ENCODE measurements at regions not wholly inside any gene's neighbourhood (a gene's known extent, or its start where the extent isn't known, plus 50 kb on each side); places are given as distances from the start of the nearest gene placed in this dataset.

DNA sequence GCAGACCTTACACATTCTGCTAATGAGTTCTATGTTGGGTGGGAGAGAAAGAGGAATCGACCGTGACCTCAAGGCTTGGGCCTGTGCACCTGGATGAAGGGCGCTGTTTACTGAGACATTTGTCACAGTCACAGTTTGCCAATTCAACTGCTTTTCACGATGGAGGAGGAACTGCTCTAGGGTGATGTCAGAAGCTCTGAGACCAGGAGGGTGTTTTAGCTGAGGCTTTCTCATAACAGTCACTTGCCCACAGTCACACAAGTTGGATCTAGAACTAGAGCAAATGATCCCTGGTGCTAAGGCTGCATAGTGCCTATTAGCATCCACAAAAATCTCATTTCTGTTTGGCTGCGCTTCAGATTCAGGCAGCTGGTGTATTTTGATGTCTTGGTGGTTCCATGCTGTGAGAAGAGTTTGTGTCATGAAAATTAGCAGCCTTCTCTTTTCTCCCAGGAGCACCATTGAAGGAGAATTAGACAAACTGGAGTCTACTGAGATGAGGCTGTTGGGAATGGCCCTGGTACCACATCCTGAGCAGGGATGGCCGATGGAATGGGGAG is 83.3 kb upstream of the TGM3 start:
- H3K27ac ChIP-seq, result no peak overlapping the region
- no peak overlapping the region for H2AFZ ChIP-seq (replicated peaks)
- Mint-ChIP-seq H3K27me3 (ENCODE audit: insufficient read depth, low read depth) (no peaks in the 10 kb centered on the region), H3K27ac (peak overlapping the region; percentile 34), H3K4me1 (peaks cover 32% of the 10 kb centered on the region), H3K9me3 (no peaks in the 10 kb centered on the region), H3K36me3 (no peaks in the 10 kb centered on the region), H3K4me3 (no peak overlapping the region)
- TF ChIP-seq CTCF (IDR thresholded peaks at IDR 0.05) (no peak), EZH2phosphoT487 (IDR thresholded peaks at IDR 0.05) (no peak), EZH2 (IDR thresholded peaks at IDR 0.05) (no peak)
- no peaks in the 10 kb centered on the region for H3K79me2 ChIP-seq (ENCODE audit: low read depth)
- H3F3A ChIP-seq (ENCODE audit: low read depth), result no peaks in the 10 kb centered on the region
- no peaks in the 10 kb centered on the region for H3K4me1 ChIP-seq
- no peaks in the 10 kb centered on the region for H3K36me3 ChIP-seq
- H3K4me3 ChIP-seq, result no peak overlapping the region
- H3K27me3 ChIP-seq, result peaks cover 13% of the 10 kb centered on the region
- H3K9me3 ChIP-seq (ENCODE audit: low read depth), result no peaks in the 10 kb centered on the region
- no peak overlapping the region for H3K9ac ChIP-seq
- DNase-seq (ENCODE audit: low spot score), result no peak
- H3K4me2 ChIP-seq, result no peak overlapping the region
- no peaks in the 10 kb centered on the region for H4K20me1 ChIP-seq (ENCODE audit: low read depth)

DNA sequence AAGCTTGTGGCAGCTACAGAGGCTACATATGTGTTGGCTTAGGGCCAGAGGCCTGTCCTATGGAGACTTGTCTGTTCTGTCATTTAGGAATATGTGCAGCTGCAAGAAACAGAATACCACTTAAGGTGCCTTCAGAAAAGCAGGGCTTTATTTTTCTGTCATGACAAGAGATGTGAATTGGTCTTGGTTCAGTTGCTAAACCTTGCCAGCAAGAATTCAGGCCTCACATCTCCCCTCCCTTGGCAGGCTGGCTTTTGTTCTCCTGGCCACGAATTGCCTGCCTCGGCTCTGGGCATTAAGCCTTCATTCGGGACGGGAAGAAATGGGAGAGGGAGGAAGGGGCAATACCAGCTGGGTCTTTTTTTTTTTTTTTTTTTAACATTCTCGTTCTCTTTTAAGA is 82.4 kb upstream of the TGM3 start:
- peaks cover 2% of the 10 kb centered on the region for H3K27me3 Mint-ChIP-seq (ENCODE audit: insufficient read depth, low read depth)
- H3K9me3 Mint-ChIP-seq, result no peaks in the 10 kb centered on the region
- peak overlapping the region; percentile 34 for H3K27ac Mint-ChIP-seq
- Histone ChIP-seq H3K4me3 (no peak overlapping the region), H3K27ac (no peak overlapping the region), H3K4me1 (no peaks in the 10 kb centered on the region), H3K79me2 (ENCODE audit: low read depth) (no peaks in the 10 kb centered on the region), H3K36me3 (no peaks in the 10 kb centered on the region), H3F3A (ENCODE audit: low read depth) (no peaks in the 10 kb centered on the region), H3K27me3 (peaks cover 8% of the 10 kb centered on the region), H4K20me1 (ENCODE audit: low read depth) (no peaks in the 10 kb centered on the region), H3K4me2 (no peak overlapping the region), H3K9me3 (ENCODE audit: low read depth) (no peaks in the 10 kb centered on the region), H2AFZ (replicated peaks) (no peak overlapping the region), H3K9ac (no peak overlapping the region)
- H3K36me3 Mint-ChIP-seq, result no peaks in the 10 kb centered on the region
- no peak overlapping the region for H3K4me3 Mint-ChIP-seq
- H3K4me1 Mint-ChIP-seq, result peaks cover 26% of the 10 kb centered on the region
- DNase-seq (ENCODE audit: low spot score), result no peak
- TF ChIP-seq CTCF (IDR thresholded peaks at IDR 0.05) (no peak), EZH2phosphoT487 (IDR thresholded peaks at IDR 0.05) (no peak), EZH2 (IDR thresholded peaks at IDR 0.05) (no peak)

DNA sequence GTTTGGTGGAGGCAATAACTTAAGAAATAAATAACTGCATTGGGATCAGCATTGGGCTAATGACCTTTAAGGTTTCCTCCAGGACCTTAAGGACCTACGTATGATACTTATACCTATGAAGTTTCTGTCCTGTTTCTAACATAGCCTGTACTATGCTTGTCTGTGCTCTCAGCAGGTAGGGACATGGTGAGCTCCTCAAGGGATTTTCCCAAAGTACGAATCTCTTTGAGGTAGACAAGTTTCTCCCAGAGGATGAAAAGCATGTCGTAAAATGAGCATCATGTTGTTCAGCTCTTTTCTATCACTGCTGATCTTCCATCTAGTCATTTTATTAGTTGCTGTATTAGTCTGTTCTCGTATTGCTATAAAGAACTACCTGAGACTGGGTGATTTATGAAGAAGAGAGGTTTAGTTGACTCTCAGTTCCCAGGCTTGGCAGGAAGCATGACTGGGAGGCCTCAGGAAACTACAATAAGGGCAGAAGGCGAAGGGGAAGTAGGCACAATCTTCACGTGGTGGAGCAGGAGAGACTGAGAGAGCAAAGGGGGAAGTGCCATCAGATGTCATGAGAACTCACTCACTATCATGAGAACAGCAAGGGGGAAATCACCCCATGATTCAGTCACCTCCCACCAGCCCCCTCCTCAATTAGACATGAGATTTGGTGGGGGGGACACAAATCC is 77.8 kb upstream of the TGM3 start:
- no peaks in the 10 kb centered on the region for H3K27me3 ChIP-seq
- H3K4me1 ChIP-seq, result no peaks in the 10 kb centered on the region
- H3K27ac ChIP-seq, result no peak overlapping the region
- no peak overlapping the region for H3K4me2 ChIP-seq
- Mint-ChIP-seq H3K27ac (no peak overlapping the region), H3K27me3 (ENCODE audit: insufficient read depth, low read depth) (peaks cover 2% of the 10 kb centered on the region), H3K9me3 (peaks cover 12% of the 10 kb centered on the region), H3K4me1 (peaks cover 12% of the 10 kb centered on the region), H3K36me3 (no peaks in the 10 kb centered on the region), H3K4me3 (no peak overlapping the region)
- H3K9ac ChIP-seq, result no peak overlapping the region
- H4K20me1 ChIP-seq (ENCODE audit: low read depth), result no peaks in the 10 kb centered on the region
- DNase-seq (ENCODE audit: low spot score), result no peak
- H3K9me3 ChIP-seq (ENCODE audit: low read depth), result no peaks in the 10 kb centered on the region
- H3K36me3 ChIP-seq, result no peaks in the 10 kb centered on the region
- H3K79me2 ChIP-seq (ENCODE audit: low read depth), result no peaks in the 10 kb centered on the region
- H3F3A ChIP-seq (ENCODE audit: low read depth), result no peaks in the 10 kb centered on the region
- TF ChIP-seq EZH2 (IDR thresholded peaks at IDR 0.05) (no peak), EZH2phosphoT487 (IDR thresholded peaks at IDR 0.05) (no peak), CTCF (IDR thresholded peaks at IDR 0.05) (no peak)
- H2AFZ ChIP-seq (replicated peaks), result no peak overlapping the region
- H3K4me3 ChIP-seq, result no peak overlapping the region

Data from neural progenitor cell (in vitro differentiated cells).